A549 (cell line): ENCODE measurements at regions not wholly inside any gene's neighbourhood (a gene's known extent, or its start where the extent isn't known, plus 50 kb on each side); places are given as distances from the start of the nearest gene placed in this dataset.

Experiments
- ATAC-seq, 2 experiments: fragments of 200-7000 bp in 1 of 2; fragments of >200 bp in 1 of 2; cut with Nextera tagmentation in 1 of 2; cut with Tn5 transposase in 1 of 2; 3 replicates each; pipeline versions ENCODE4 v1.8.0 to v1.9.1; 2018 to 2020; ENCODE audit warnings: mild to moderate bottlenecking in 1 of 2, moderate library complexity in 1 of 2
- CTCF ChIA-PET: fragments of 300-600 bp; sonication (Branson Sonifier 250); formaldehyde crosslinking; extraction: SDS; loops from one replicate; lab custom pipeline; 2021; ENCODE audit warnings: antibody characterized with exemption, inconsistent platforms; lab: Yijun Ruan, JAX
- POLR2A ChIA-PET: fragments of 350-600 bp; formaldehyde crosslinking; extraction: SDS; loops from one replicate; lab custom pipeline; 2021; ENCODE audit warnings: antibody characterized with exemption, inconsistent platforms; lab: Yijun Ruan, JAX
- DNase-seq, 2 experiments: peaks; one replicate each; pipeline versions ENCODE4 v3.0.0 to v3.0.0-alpha.2; 2011 to 2016; ENCODE audit warnings: low read depth in 1 of 2, low spot score in 1 of 2
- FAIRE-seq: peaks from 2 replicates; lab custom pipeline; 2011; peaks lifted over from hg19 to GRCh38; lab: Jason Lieb, UNC
- H3K27ac ChIP-seq, 2 experiments: fragments of >200 bp; sonication (Bioruptor Twin); formaldehyde crosslinking; 3 replicates each; pipeline ENCODE4 v1.5.1; 2016 to 2017
- H3K4me1 ChIP-seq: fragments of >200 bp; sonication (Bioruptor Twin); formaldehyde crosslinking; 3 replicates; pipeline ENCODE4 v1.6.1; 2016
- H3K4me2 ChIP-seq: fragments of >200 bp; sonication (Bioruptor Twin); formaldehyde crosslinking; 3 replicates; pipeline ENCODE4 v1.6.1; 2016
- H3K4me3 ChIP-seq: fragments of >200 bp; sonication (Bioruptor Twin); formaldehyde crosslinking; 3 replicates; pipeline ENCODE4 v1.5.1; 2016
- H3K9me3 ChIP-seq: fragments of >200 bp; sonication (Bioruptor Twin); formaldehyde crosslinking; 3 replicates; pipeline ENCODE4 v1.6.1; 2016
- CEBPB ChIP-seq, 2 experiments: fragments of >200 bp in 1 of 2; sonication (Bioruptor Twin) in 1 of 2; formaldehyde crosslinking in 1 of 2; IDR thresholded peaks; 2 replicates each; pipeline ENCODE4 v1.6.1; 2012 to 2016
- CHD2 ChIP-seq: fragments of 150-350 bp; IDR thresholded peaks from 2 replicates; pipeline ENCODE4 v1.6.1; 2014; ENCODE audit warnings: low read length; ENCODE audit not compliant: partially characterized antibody
- E2F6 ChIP-seq: IDR thresholded peaks from 2 replicates; pipeline ENCODE4 v1.6.1; 2012; ENCODE audit warnings: low read depth, borderline replicate concordance
- EHF ChIP-seq: fragments of 250-450 bp; sonication (Bioruptor Pico); IDR thresholded peaks from 2 replicates; pipeline ENCODE4 v1.5.0; 2020; ENCODE audit warnings: mild to moderate bottlenecking
- EHMT2 ChIP-seq: fragments of 200-600 bp; sonication (generic); IDR thresholded peaks from 2 replicates; pipeline ENCODE4 v1.6.1; 2016; ENCODE audit warnings: antibody characterized with exemption, low read depth, mild to moderate bottlenecking, moderate library complexity
- EP300 ChIP-seq, 2 experiments: fragments of >200 bp; sonication (Bioruptor Twin); formaldehyde crosslinking; IDR thresholded peaks; 2 replicates in 1 of 2; 3 replicates in 1 of 2; pipeline ENCODE4 v1.6.1; 2016 to 2017
- ESRRA ChIP-seq: fragments of 150-350 bp; IDR thresholded peaks from 2 replicates; pipeline ENCODE4 v1.6.1; 2014; ENCODE audit warnings: mild to moderate bottlenecking, low read length, borderline replicate concordance
- HDAC2 ChIP-seq: fragments of 200-600 bp; sonication (generic); IDR thresholded peaks from 2 replicates; pipeline ENCODE4 v1.6.1; 2016
- HES2 ChIP-seq: fragments of >200 bp; sonication (Bioruptor Twin); formaldehyde crosslinking; IDR thresholded peaks from 2 replicates; pipeline ENCODE4 v1.6.1; 2016
- HEYL ChIP-seq: fragments of 250-450 bp; sonication (Bioruptor Pico); IDR thresholded peaks from 2 replicates; pipeline ENCODE4 v1.8.0; 2021; ENCODE audit warnings: mild to moderate bottlenecking, moderate library complexity
- HMGXB4 ChIP-seq: fragments of 250-450 bp; sonication (Bioruptor Pico); IDR thresholded peaks from 2 replicates; pipeline ENCODE4 v1.5.0; 2021; ENCODE audit warnings: mild to moderate bottlenecking, moderate library complexity, borderline replicate concordance
- HOXB13 ChIP-seq: fragments of 250-450 bp; sonication (Bioruptor Pico); IDR thresholded peaks from 2 replicates; pipeline ENCODE4 v1.5.0; 2020; ENCODE audit warnings: low read depth, mild to moderate bottlenecking, moderate library complexity
- HOXB5 ChIP-seq: fragments of 250-450 bp; sonication (Bioruptor Pico); IDR thresholded peaks from 2 replicates; pipeline ENCODE4 v1.5.0; 2020; ENCODE audit warnings: mild to moderate bottlenecking, moderate library complexity
- JUNB ChIP-seq: fragments of >200 bp; sonication (Bioruptor Twin); formaldehyde crosslinking; IDR thresholded peaks from 2 replicates; pipeline ENCODE4 v1.6.1; 2016
- KDM1A ChIP-seq: fragments of 200-600 bp; sonication (generic); IDR thresholded peaks from 2 replicates; pipeline ENCODE4 v1.6.1; 2016; ENCODE audit warnings: low read depth, mild to moderate bottlenecking
- MAFK ChIP-seq: fragments of 450-650 bp; IDR thresholded peaks from 2 replicates; pipeline ENCODE4 v1.6.1; 2014; ENCODE audit not compliant: partially characterized antibody
- MYC ChIP-seq: IDR thresholded peaks from 2 replicates; pipeline ENCODE4 v1.6.1; 2012; ENCODE audit warnings: mild to moderate bottlenecking, inconsistent platforms, low read length, improper control_type of control experiment, borderline replicate concordance
- NFE2L2 ChIP-seq: fragments of 150-350 bp; conservative IDR thresholded peaks from 2 replicates; pipeline ENCODE4 v1.6.1; 2014; ENCODE audit warnings: low read length
- PBX3 ChIP-seq: IDR thresholded peaks from 2 replicates; pipeline ENCODE4 v1.6.1; 2012
- POLR2A ChIP-seq: IDR thresholded peaks from 2 replicates; pipeline ENCODE4 v1.6.1; 2012; ENCODE audit warnings: mild to moderate bottlenecking, low read length
- RAD21 ChIP-seq, 2 experiments: fragments of >200 bp in 1 of 2; sonication (Bioruptor Twin) in 1 of 2; formaldehyde crosslinking in 1 of 2; IDR thresholded peaks in 1 of 2; conservative IDR thresholded peaks in 1 of 2; 2 replicates in 1 of 2; 3 replicates in 1 of 2; pipeline ENCODE4 v1.6.1; 2012 to 2018; ENCODE audit warnings: inconsistent platforms in 1 of 2
- RARB ChIP-seq: fragments of 250-450 bp; sonication (Bioruptor Pico); IDR thresholded peaks from 2 replicates; pipeline ENCODE4 v1.8.0; 2021; ENCODE audit warnings: mild to moderate bottlenecking, moderate library complexity
- RCOR1 ChIP-seq: fragments of 150-350 bp; IDR thresholded peaks from 2 replicates; pipeline ENCODE4 v1.6.1; 2014; ENCODE audit warnings: antibody characterized with exemption, low read length, low read depth
- RFX5 ChIP-seq: fragments of 450-650 bp; IDR thresholded peaks from 2 replicates; pipeline ENCODE4 v1.7.1; 2014; ENCODE audit warnings: antibody characterized with exemption, mild to moderate bottlenecking, moderate library complexity
- TFCP2L1 ChIP-seq: fragments of 250-450 bp; sonication (Bioruptor Pico); IDR thresholded peaks from 2 replicates; pipeline ENCODE4 v1.5.0; 2021; ENCODE audit warnings: mild to moderate bottlenecking
- TP53 ChIP-seq: fragments of 250-450 bp; sonication (Bioruptor Pico); IDR thresholded peaks from 2 replicates; pipeline ENCODE4 v1.5.0; 2021; ENCODE audit warnings: mild to moderate bottlenecking, moderate library complexity
- ZC3H11A ChIP-seq: fragments of 450-650 bp; IDR thresholded peaks from 2 replicates; pipeline ENCODE4 v1.6.1; 2014; ENCODE audit warnings: antibody characterized with exemption, mild to moderate bottlenecking
- ZFP36 ChIP-seq: fragments of 450-650 bp; IDR thresholded peaks from 2 replicates; pipeline ENCODE4 v1.6.1; 2014; ENCODE audit warnings: borderline replicate concordance; ENCODE audit not compliant: partially characterized antibody
- ZSCAN20 ChIP-seq: fragments of 250-450 bp; sonication (Bioruptor Pico); IDR thresholded peaks from 2 replicates; pipeline ENCODE4 v1.8.0; 2022; ENCODE audit warnings: mild to moderate bottlenecking, moderate library complexity
- WGBS: methylation state at CpG from one replicate; pipeline ENCODE4 v1.1.6; 2017; ENCODE audit errors: missing lambda C conversion rate; 5-methylcytosine and 5-hydroxymethylcytosine counted together
- TF ChIP-seq, protein P1 (sequence below): fragments of >200 bp; sonication (Bioruptor Twin); formaldehyde crosslinking; IDR thresholded peaks from 3 replicates; pipeline ENCODE4 v1.5.1; 2016

DNA sequence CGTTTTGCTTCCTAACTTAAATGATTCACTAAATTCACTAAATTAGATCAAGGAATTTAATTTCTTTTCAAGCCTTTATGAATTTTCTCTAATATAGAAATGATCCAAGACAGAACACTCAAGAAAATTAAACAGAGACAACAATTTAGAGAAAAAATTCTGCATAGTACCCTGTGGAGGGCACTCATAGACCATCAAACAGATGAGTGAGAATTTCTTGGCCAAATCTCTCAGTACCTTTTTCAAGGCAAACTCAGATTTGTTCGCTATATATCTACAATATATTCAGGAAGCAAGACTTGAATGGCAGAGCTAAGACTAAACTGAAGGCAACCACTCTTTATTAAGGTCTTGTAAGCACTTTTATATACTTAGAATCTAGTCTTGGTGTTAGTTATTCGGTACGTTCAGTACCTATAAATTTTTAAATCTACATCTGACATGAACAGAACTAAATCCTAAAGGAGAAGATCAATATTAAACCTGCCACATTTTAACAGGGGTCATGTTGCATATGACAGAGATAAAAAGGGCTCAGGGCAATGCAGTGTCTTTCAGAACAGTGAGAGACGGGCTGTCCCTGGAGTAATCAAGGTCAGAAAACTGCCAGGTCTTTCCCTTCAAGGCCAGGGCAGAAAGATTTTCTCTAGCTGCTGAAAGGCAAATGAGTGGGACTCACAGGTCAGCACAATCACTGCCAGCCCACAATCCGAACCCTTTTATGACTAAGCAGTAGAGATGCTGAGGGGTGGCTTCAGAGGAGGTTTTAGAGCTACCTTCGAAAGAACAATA lies 118.8 kb upstream of the TMPRSS15 start:
- FAIRE-seq = no peak
- ChIA-PET POLR2A (no interaction called here), CTCF (no interaction called here)
- Histone ChIP-seq H3K4me2 (no peak overlapping the region), H3K27ac (no peak overlapping the region), H3K4me3 (no peak overlapping the region), H3K9me3 (no peaks in the 10 kb centered on the region), H3K4me1 (no peaks in the 10 kb centered on the region)
- WGBS = 10% methylated on average over 7 of the region's 7 CpGs
- ATAC-seq = no peak
- TF ChIP-seq MAFK (no peak), POLR2A (no peak), EHF (CRISPR knock-in tag) (no peak), ESRRA (no peak), CHD2 (no peak)
- no peak for DNase-seq

- ATAC-seq (no peak), DNase-seq (no peak), FAIRE-seq (no peak)
- TF ChIP-seq ZFP36 = no peak
- no peak for TF ChIP-seq MYC
- TF ChIP-seq ZC3H11A = no peak
- TF ChIP-seq E2F6 = no peak
- TF ChIP-seq EHMT2 = no peak
- no peak for TF ChIP-seq ZSCAN20 (CRISPR knock-in tag)
- no peak for TF ChIP-seq HES2
- TF ChIP-seq HMGXB4 (CRISPR knock-in tag) = no peak
- TF ChIP-seq, protein P1, sequence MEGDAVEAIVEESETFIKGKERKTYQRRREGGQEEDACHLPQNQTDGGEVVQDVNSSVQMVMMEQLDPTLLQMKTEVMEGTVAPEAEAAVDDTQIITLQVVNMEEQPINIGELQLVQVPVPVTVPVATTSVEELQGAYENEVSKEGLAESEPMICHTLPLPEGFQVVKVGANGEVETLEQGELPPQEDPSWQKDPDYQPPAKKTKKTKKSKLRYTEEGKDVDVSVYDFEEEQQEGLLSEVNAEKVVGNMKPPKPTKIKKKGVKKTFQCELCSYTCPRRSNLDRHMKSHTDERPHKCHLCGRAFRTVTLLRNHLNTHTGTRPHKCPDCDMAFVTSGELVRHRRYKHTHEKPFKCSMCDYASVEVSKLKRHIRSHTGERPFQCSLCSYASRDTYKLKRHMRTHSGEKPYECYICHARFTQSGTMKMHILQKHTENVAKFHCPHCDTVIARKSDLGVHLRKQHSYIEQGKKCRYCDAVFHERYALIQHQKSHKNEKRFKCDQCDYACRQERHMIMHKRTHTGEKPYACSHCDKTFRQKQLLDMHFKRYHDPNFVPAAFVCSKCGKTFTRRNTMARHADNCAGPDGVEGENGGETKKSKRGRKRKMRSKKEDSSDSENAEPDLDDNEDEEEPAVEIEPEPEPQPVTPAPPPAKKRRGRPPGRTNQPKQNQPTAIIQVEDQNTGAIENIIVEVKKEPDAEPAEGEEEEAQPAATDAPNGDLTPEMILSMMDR = no peak
- TF ChIP-seq HOXB13 (CRISPR knock-in tag) = no peak
- no peak for TF ChIP-seq TFCP2L1 (CRISPR knock-in tag)
- TF ChIP-seq RAD21 (conservative IDR thresholded peaks at IDR 0.05 in 1 of 2, IDR thresholded peaks at IDR 0.05 in 1 of 2) = no peak
- Histone ChIP-seq H3K4me3 (no peak overlapping the region), H3K27ac (no peak overlapping the region), H3K4me2 (no peak overlapping the region), H3K4me1 (no peaks in the 10 kb centered on the region), H3K9me3 (no peaks in the 10 kb centered on the region)
- CTCF ChIA-PET = no interaction called here
- POLR2A ChIA-PET = no interaction called here
- WGBS = 24% methylated on average over 7 of the region's 7 CpGs
Observed at GRCh38 chr21:18524097-18524880, 120.7 kb upstream of the TMPRSS15 start.

DNA sequence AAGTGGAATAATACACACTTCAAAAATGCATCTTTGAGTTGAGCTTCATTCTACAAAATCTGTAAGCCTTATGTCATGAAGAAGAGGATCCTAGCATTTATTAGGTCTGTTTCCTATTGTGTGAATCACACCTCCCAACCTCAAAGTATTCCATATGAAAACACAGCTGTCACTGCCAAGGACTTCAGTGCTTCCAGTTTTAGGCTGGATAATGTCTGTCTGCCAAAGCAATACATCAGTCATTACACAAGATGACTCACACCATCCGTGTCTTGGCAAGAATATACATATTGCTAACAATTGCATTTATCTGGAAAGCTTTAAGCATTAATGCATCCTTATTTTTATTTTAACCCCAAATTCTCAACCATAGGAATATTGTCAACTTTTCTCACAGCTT lies 125.7 kb upstream of the TMPRSS15 start:
- no peaks in the 10 kb centered on the region for H3K4me1 ChIP-seq
- no peaks in the 10 kb centered on the region for H3K9me3 ChIP-seq
- WGBS = 0% methylated on average over 1 of the region's 1 CpG
- H3K4me3 ChIP-seq = no peak overlapping the region
- ATAC-seq (no peak), FAIRE-seq (no peak), DNase-seq (no peak)
- ChIA-PET CTCF (no interaction called here), POLR2A (no interaction called here)
- H3K4me2 ChIP-seq = no peak overlapping the region
- H3K27ac ChIP-seq = no peak overlapping the region
- no peak for TF ChIP-seq HDAC2
- no peak for TF ChIP-seq HEYL (CRISPR knock-in tag)
- no peak for TF ChIP-seq CEBPB (IDR thresholded peaks at IDR 0.05)
- TF ChIP-seq RARB (CRISPR knock-in tag) = no peak
- no peak for TF ChIP-seq ZC3H11A
- TF ChIP-seq JUNB = no peak
- no peak for TF ChIP-seq TP53 (CRISPR knock-in tag)
- no peak for TF ChIP-seq RFX5
- no peak for TF ChIP-seq PBX3
- no peak for TF ChIP-seq EP300 (IDR thresholded peaks at IDR 0.05)
- no peak for TF ChIP-seq NFE2L2
- no peak for TF ChIP-seq KDM1A
- no peak for TF ChIP-seq RCOR1
- no peak for TF ChIP-seq HOXB13 (CRISPR knock-in tag)
- TF ChIP-seq HOXB5 (CRISPR knock-in tag) = no peak
- no peak for TF ChIP-seq TFCP2L1 (CRISPR knock-in tag)
